ENCODE measurements at regions not wholly inside any gene's neighbourhood (a gene's known extent, or its start where the extent isn't known, plus 50 kb on each side); places are given as distances from the start of the nearest gene placed in this dataset.

- TF ChIP-seq ZNF8 (CRISPR knock-in tag; IDR thresholded peaks at IDR 0.05), result no peak
- no peak for TF ChIP-seq TOX (CRISPR knock-in tag; IDR thresholded peaks at IDR 0.05; ENCODE audit: borderline replicate concordance)
- TF ChIP-seq BACH2 (CRISPR knock-in tag; IDR thresholded peaks at IDR 0.05; ENCODE audit: borderline replicate concordance), result no peak
- no peak for TF ChIP-seq PPARA (CRISPR knock-in tag; IDR thresholded peaks at IDR 0.05; ENCODE audit: borderline replicate concordance)
- TF ChIP-seq RARB (CRISPR knock-in tag; IDR thresholded peaks at IDR 0.05), result no peak
- no peak for TF ChIP-seq CREB5 (CRISPR knock-in tag; IDR thresholded peaks at IDR 0.05; ENCODE audit: low read depth)
- TF ChIP-seq PATZ1 (CRISPR knock-in tag; IDR thresholded peaks at IDR 0.05; ENCODE audit: borderline replicate concordance), result no peak
- TF ChIP-seq ISL1 (CRISPR knock-in tag; IDR thresholded peaks at IDR 0.05), result no peak
- no peak for TF ChIP-seq ARNTL (CRISPR knock-in tag; IDR thresholded peaks at IDR 0.05; ENCODE audit: borderline replicate concordance, low read depth)
Measured at GRCh38 chr17:33438578-33438977, 145.5 kb upstream of the ASIC2 start.
